HCT116 (cell line): ENCODE measurements at regions not wholly inside any gene's neighbourhood (a gene's known extent, or its start where the extent isn't known, plus 50 kb on each side); places are given as distances from the start of the nearest gene placed in this dataset. TPM values are rescaled to one million over a fixed set of nuclear protein-coding genes. Genes with fewer than 3 reads are reported as not detected.

Experiments
- ATAC-seq: fragments of 200-7000 bp; cut with Tn5 transposase; 2 replicates; pipeline ENCODE4 v1.9.1; 2020; ENCODE audit warnings: mild to moderate bottlenecking, moderate library complexity
- BruUV-seq: library from RNA; stranded (reverse); fragments of 400-500 nt; replicated peaks from 2 replicates; lab custom pipeline; 2021; lab: Mats Ljungman, UMichigan
- CTCF ChIA-PET: fragments of 300-600 bp; sonication (Branson Sonifier 250); formaldehyde crosslinking; loops from one replicate; lab custom pipeline; 2021; ENCODE audit warnings: antibody characterized with exemption; lab: Charles Lee
- POLR2A ChIA-PET: fragments of 300-600, 350-600 bp; sonication (Branson Sonifier 250); formaldehyde crosslinking; loops from one replicate; lab custom pipeline; 2021; ENCODE audit warnings: antibody characterized with exemption; lab: Charles Lee
- RAD21 ChIA-PET, 2 experiments: fragments of 300-600 bp; sonication (Branson Sonifier 250); formaldehyde crosslinking; loops; one replicate each; lab custom pipeline; 2023; ENCODE audit warnings: low total read pairs in 2 of 2; ENCODE audit not compliant: uncharacterized antibody in 2 of 2, unreplicated experiment in 2 of 2, low non-redundant PET in 1 of 2; lab: Charles Lee
- DNase-seq: peaks from one replicate; pipeline ENCODE4 v3.0.0-alpha.2; 2010; ENCODE audit warnings: low read depth, low spot score
- H2AFZ ChIP-seq: fragments of 200-600 bp; shearing (Covaris generic), sonication (generic); 2 replicates; pipeline ENCODE4 v1.6.1; 2017; ENCODE audit warnings: low read depth, mixed run types, mixed read lengths, antibody characterized with exemption, low read length; ENCODE audit not compliant: poor library complexity, severe bottlenecking
- H3K27ac ChIP-seq: 2 replicates; pipeline ENCODE4 v1.5.1; 2012; ENCODE audit warnings: low read depth, low read length
- H3K27me3 ChIP-seq: fragments of 200-600 bp; sonication (generic); 2 replicates; pipeline ENCODE4 v1.6.1; 2016; ENCODE audit warnings: mixed run types, low read length, mixed read lengths; ENCODE audit not compliant: insufficient read depth
- H3K36me3 ChIP-seq, 2 experiments: fragments of 200-500 bp in 1 of 2; fragments of 200-600 bp in 1 of 2; sonication (Bioruptor generic) in 1 of 2; sonication (generic) in 1 of 2; 2 replicates each; pipeline versions ENCODE4 v1.5.1 to v1.6.1; 2014 to 2016; ENCODE audit warnings: low read length in 2 of 2, inconsistent platforms in 1 of 2, mixed read lengths in 1 of 2, mixed run types in 1 of 2; ENCODE audit not compliant: insufficient read depth in 2 of 2, control insufficient read depth in 1 of 2
- H3K4me1 ChIP-seq, 2 experiments: fragments of 200-600 bp in 1 of 2; sonication (generic) in 1 of 2; 2 replicates each; pipeline versions ENCODE4 v1.5.1 to v1.6.1; 2012 to 2017; ENCODE audit warnings: low read length in 2 of 2, inconsistent platforms in 1 of 2, mild to moderate bottlenecking in 1 of 2, mixed read lengths in 1 of 2, mixed run types in 1 of 2, moderate library complexity in 1 of 2; ENCODE audit not compliant: insufficient read depth in 2 of 2, control insufficient read depth in 1 of 2
- H3K4me2 ChIP-seq: fragments of 200-600 bp; sonication (generic); 2 replicates; pipeline ENCODE4 v1.6.1; 2017; ENCODE audit warnings: mixed run types, low read length, mixed read lengths
- H3K4me3 ChIP-seq, 2 experiments: fragments of 200-600 bp in 1 of 2; sonication (generic) in 1 of 2; replicated peaks in 1 of 2; 2 replicates each; pipeline ENCODE4 v1.5.1; 2011 to 2016; ENCODE audit warnings: low read length in 2 of 2, control low read depth in 1 of 2, low read depth in 1 of 2, mild to moderate bottlenecking in 1 of 2, mixed read lengths in 1 of 2, mixed run types in 1 of 2
- H3K79me2 ChIP-seq: fragments of 200-600 bp; sonication (generic); 2 replicates; pipeline ENCODE4 v1.6.1; 2017; ENCODE audit warnings: mild to moderate bottlenecking, mixed run types, low read length, moderate library complexity, mixed read lengths; ENCODE audit not compliant: insufficient read depth
- H3K9ac ChIP-seq: fragments of 200-600 bp; sonication (generic); 2 replicates; pipeline ENCODE4 v1.6.1; 2016; ENCODE audit warnings: low read length, mixed read lengths
- H3K9me2 ChIP-seq: fragments of 200-600 bp; sonication (generic), shearing (Covaris generic); 2 replicates; pipeline ENCODE4 v1.6.1; 2017; ENCODE audit warnings: mixed run types, mild to moderate bottlenecking, moderate library complexity; ENCODE audit not compliant: insufficient read depth
- H3K9me3 ChIP-seq, 2 experiments: fragments of 200-500 bp in 1 of 2; fragments of 200-600 bp in 1 of 2; sonication (Bioruptor generic) in 1 of 2; sonication (generic) in 1 of 2; 2 replicates each; pipeline ENCODE4 v1.6.1; 2014 to 2017; ENCODE audit warnings: low read length in 2 of 2, mixed read lengths in 2 of 2, inconsistent platforms in 1 of 2, low read depth in 1 of 2, mild to moderate bottlenecking in 1 of 2, mixed run types in 1 of 2, moderate library complexity in 1 of 2; ENCODE audit not compliant: control insufficient read depth in 1 of 2, insufficient read depth in 1 of 2
- H4K20me1 ChIP-seq: fragments of 200-600 bp; sonication (generic), shearing (Covaris generic); 2 replicates; pipeline ENCODE4 v1.6.1; 2017; ENCODE audit warnings: mixed run types, mild to moderate bottlenecking, moderate library complexity; ENCODE audit not compliant: insufficient read depth
- intact Hi-C: fragments of 100-400 bp; cut with micrococcal nuclease; formaldehyde crosslinking; loops from 2 replicates; pipeline ENCODE4 v1.10.0; 2022
- microRNA-seq: library from miRNA; unstranded; fragments of <30 nt; microRNA quantifications from one replicate; pipeline ENCODE4, GENCODE V29; 2016; ENCODE audit warnings: borderline number of aligned reads
- TF ChIP-seq, protein P1 (sequence below): IDR thresholded peaks from 2 replicates; pipeline ENCODE4 v1.6.1; 2012

DNA sequence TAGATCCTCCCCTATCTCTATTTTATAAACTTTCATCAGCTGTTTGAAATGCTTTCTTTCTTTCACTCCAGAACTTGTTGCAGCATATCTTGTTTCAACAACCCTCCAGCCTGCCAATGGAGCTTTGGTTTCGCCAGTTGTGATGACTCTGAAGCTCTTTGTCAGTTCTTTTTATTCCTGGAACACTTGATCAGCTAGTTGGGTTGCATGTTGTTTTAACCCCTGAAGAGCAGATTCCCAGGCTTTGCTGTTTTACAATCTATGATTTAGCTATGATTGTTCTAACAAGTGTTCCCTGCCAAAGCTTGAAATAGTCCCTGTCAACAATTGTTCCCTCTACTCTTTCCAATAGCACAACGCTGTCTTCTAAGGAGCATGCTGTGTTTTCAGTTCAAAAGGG, 50.6 kb upstream of the FUT8 start:
- Histone ChIP-seq H3K27ac (no peak overlapping the region), H3K79me2 (no peaks in the 10 kb centered on the region), H3K9me3 (no peaks in the 10 kb centered on the region), H3K4me3 (no peak overlapping the region), H3K9me2 (no peaks in the 10 kb centered on the region), H3K27me3 (no peaks in the 10 kb centered on the region), H3K36me3 (no peaks in the 10 kb centered on the region), H3K4me1 (peaks cover 10 to 26% of the 10 kb centered on the region in 2 experiments), H3K4me2 (no peak overlapping the region), H4K20me1 (no peaks in the 10 kb centered on the region), H2AFZ (no peak overlapping the region), H3K9ac (no peak overlapping the region)
- CTCF ChIA-PET: no interaction called here
- TF ChIP-seq, protein P1, sequence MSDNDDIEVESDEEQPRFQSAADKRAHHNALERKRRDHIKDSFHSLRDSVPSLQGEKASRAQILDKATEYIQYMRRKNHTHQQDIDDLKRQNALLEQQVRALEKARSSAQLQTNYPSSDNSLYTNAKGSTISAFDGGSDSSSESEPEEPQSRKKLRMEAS: no peak
- no TSS peak for BruUV-seq
- RAD21 ChIA-PET: no interaction called here
- intact Hi-C loops: no loop called here
- POLR2A ChIA-PET: no interaction called here
- DNase-seq: no peak
- ATAC-seq: no peak

Small RNA genes lying in the stretch of these regions (microRNA-seq; reads per million reads assigned to microRNA genes)
- not detected for gene MIR4708
